NCI-H2029 (cell line): ENCODE measurements at regions not wholly inside any gene's neighbourhood (a gene's known extent, or its start where the extent isn't known, plus 50 kb on each side); places are given as distances from the start of the nearest gene placed in this dataset.

Source experiments
- DNase-seq: peaks from one replicate; lab custom pipeline; 2025; lab: John Stamatoyannopoulos, UW

GRCh38 chrX:45743081-45743533, 542.4 kb upstream of the DIPK2B start:
- no peak for DNase-seq

DNA sequence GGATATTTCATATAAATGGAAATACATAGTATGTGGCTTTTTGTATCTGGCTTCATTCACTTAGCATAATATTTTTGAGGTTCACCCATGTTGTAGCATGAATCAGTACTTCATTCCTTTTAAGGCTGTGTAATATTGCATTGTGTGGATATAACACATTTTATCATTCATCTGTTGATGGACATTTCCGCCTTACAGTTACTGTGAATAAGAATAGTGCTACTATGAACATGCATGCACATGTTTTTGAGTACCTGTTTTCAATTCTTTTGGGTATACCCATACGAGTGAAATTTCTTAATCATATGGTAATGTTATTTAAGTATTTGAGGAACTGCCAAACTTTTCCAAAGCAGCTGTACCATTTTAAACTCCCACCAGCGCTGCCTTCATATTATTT, 539.6 kb upstream of the DIPK2B start:
- DNase-seq = no peak

- DNase-seq = no peak
These were observed 534.9 kb upstream of the DIPK2B start for GRCh38 chrX:45735571-45735970.

- no peak for DNase-seq
These were observed 530.8 kb upstream of the DIPK2B start for GRCh38 chrX:45731448-45731847.

DNA sequence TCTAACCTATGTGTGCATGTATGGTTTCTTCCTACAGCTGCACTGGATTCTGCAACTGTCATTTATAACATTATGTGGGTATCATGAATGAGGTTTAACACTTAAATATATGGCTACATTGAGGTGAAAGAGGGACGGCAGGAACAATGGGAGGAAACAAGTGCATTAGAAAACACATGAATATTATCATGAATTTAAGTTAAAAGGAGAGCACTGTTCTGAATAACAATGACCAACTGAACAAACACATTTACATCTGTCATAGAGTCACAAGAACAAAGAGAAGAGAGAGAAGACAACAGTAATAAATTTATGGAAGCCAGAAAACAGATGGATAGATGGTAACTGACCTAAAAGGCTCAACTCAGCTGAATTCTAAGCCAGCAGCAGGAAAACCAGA, 527.1 kb upstream of the DIPK2B start:
- DNase-seq = no peak

GRCh38 chrX:45722471-45722870, 521.8 kb upstream of the DIPK2B start:
- no peak for DNase-seq

DNA sequence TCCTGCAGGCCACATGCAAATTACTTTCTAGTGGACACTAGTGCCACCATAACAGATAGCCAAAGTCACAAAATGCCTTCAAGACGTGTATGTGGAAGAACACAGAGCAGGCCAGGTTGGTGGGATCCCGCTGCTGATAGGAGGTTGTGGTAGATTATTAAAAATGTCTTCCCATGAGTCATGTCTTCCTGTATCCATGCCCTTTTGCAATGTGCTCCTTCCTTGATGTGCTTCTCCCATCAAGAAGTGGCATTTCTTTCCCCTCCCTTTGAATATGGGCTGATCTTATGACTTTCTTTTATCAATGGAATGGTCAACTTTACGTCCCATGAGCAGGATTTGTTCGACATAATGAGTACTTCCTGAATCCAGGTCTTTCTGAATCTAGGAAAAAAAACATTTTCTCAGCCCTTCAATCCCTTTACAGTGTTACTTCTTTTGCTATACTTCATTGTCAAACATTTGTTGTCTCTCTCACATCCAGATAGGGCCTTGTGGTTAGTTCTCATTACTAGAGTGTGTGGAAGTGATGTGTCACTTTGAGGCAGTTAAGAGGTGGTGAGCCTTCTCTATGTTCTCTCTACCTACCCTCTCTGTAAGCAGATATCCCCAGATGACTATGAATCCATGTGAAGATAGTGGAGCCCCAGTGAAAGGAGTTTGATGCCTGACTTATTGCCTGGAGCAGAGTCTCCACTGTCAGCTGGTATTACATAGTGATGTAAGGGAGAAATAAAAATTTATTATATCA, 519.2 kb upstream of the DIPK2B start:
- DNase-seq = no peak

- no peak for DNase-seq
These were observed 518.0 kb upstream of the DIPK2B start for GRCh38 chrX:45718676-45719075.

DNA sequence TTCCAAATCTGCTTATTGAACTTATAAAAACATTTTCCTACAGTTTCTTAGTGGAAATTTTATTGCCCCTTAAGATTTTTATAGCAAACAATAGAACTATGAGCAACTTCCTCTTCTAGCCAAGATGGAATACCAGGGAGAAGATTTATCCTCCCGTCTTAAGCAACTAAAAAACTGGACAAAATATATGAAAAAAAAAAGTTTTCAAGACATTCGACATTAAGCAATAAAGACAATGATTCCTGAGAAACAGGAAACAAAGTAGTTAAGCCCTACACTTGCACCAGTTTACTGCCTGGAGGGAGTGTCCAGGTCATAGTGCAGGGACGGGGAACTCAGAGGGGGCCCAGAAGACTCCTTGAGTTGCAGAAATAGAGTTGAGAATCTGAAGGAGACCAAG, 516.1 kb upstream of the DIPK2B start:
- no peak for DNase-seq

DNA sequence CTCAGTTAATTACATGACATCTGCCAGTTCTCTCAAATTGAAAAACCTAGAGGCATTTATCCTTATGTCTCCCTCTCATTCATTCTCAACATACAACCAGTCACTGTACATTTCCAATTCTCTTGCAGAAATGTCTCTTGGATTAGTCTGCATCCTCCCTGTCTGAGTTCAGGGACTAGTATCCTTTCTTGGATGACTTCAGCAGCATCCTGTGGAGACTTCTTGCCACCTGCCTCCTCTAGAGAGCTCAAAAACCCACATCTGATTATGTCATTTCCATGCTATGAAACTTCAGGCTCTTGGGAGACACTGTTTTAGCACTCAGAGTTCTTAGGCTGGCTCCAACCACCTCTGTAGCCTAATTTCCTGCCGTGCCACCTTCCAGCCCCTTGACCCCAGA, 515.1 kb upstream of the DIPK2B start:
- no peak for DNase-seq

- DNase-seq = no peak
These were observed 514.2 kb upstream of the DIPK2B start for GRCh38 chrX:45714866-45715265.

DNA sequence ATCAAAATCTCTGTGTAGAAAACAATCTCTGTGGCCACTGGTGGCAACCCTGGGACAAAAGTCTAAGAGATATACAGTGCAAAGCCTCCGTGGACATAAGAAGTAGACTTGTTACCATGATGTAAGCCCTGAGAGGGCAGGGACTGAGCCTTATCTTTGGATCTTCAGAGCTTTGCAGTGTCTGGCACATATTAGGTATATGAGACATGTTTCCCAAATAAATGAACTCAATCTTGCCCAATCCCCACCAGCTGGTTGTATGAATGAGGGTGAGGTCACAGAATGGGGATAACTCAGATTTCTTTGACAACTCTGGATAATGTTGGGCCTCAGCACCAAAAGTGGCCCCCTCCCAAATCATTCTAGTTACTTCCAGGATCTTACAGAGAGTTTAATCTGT, 511.4 kb upstream of the DIPK2B start:
- no peak for DNase-seq

DNA sequence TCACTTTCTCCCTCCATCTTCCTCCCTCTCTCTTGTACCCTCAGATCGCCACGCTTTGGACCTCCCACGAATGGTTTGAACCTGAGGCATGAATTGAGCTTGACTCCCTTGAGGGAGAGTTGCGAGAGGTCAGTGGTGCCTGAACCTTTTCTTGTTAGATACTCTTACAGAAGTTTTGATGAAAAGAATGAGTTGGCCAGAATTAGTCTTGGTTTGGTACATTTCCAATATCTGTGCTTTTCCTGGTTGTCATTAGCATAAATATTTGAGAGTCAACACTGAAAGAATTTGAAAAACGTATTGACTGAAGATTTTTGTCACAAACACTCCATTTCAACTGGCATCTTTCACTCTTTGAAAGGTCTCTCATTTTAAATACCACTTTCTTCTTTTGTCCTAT, 510.6 kb upstream of the DIPK2B start:
- DNase-seq = no peak

- no peak for DNase-seq
These were observed 509.6 kb upstream of the DIPK2B start for GRCh38 chrX:45710081-45710801.

DNA sequence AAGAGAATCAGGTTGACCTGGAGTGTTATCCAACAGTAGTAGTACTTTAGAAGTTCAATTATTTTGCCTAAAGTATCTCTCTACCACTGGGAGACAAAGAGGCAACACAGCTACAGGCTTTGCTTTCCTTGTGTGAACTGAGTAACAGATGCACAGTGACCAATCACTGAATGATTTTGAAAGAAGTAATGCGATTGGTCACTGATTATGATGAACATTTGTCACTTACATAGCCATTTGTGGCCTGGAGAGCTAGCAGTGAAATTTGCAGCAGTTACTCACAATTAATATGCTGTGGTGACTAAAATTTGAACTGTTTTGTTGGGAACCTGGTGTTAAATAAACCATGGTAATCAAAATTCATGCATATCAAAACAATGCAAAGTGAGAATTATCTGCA, 508.7 kb upstream of the DIPK2B start:
- no peak for DNase-seq

GRCh38 chrX:45699158-45699557, 498.5 kb upstream of the DIPK2B start:
- no peak for DNase-seq

DNA sequence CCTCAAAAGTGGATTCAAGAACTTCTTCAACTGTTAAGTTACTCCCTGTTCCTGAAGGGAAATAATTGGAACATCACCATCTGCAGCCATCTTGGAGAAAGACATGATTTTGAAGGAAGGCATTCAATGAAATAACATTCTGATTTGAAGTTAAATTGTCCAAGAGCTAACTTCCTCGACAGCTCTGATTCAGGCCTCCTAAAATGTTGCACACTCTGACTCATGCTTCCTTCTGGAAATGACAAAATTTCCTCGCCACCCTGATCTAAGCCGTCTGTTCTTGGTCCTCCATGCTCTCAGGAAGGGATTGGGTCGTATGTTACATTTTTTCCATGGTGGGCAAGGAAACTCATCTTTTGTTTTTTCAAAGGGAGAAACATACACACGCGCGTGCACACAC, 496.9 kb upstream of the DIPK2B start:
- DNase-seq = no peak

GRCh38 chrX:45696736-45697135, 496.1 kb upstream of the DIPK2B start:
- DNase-seq = no peak

- no peak for DNase-seq
These were observed 489.3 kb upstream of the DIPK2B start for GRCh38 chrX:45689971-45690370.

DNA sequence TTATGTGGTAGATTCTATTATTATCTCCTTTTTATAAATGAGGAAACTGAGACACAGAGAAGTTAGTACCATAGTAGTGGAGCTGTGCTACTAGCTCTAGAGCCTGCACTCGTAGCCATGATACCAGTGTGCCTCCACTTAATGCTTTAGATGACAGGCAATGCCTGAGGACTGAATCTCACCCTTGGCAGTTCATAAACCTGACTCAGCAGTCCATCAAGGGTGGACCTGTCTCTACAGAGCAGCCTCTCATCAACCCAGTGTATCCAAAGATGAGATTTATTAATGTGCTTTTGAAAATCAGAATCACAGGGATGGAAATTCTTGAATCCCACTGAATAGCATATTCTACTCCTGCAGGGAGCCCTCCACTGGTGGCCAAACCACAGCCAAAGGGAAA, 483.2 kb upstream of the DIPK2B start:
- DNase-seq = no peak

DNA sequence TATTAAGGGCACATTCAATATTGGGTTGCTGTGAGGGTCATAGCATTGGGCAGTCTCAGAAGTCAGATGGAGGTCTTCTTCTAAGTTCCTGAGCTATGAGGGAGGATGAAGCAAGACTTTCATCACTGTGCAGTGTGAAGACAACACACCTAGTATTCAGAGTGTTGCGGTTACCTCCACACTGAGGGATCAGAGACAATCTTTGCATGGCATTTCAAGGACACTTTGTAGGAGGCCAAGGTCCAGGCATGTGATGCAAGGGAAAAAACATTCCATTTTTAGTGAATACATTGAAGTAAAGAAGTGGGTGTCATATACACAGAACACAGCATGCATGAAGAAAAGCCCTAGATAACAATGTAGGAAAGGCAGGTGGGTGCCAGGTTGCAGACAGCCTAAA, 481.2 kb upstream of the DIPK2B start:
- no peak for DNase-seq

DNA sequence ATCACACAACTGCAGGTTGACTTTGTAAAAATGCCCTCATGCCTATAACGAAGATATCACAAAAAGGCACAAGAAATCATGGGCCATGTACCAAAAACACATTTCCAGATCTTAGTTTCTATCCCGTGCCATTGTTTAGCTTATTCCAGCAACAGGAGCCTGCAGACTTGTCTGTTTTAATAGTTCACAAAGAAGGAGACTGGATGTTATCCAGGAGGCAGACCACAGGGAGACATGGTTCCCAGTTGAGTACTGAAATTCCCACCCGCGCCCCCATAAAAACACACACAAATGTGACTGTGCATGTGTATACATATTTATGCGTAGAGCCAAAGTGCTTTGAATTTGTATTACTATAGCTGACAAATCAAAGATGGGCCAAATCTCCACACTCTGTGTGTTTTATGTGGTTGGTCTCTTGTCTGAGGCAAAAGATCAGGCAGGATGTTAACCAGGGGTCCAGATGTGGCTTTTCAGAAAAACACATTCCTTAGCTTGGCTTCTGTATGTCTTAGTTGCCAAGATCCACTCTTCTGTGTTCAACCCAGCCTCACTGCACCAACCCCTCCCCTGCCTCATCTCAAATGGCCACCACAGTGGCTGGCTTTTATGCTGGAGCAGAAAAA, 469.2 kb upstream of the DIPK2B start:
- no peak for DNase-seq
